ENCODE measurements at regions not wholly inside any gene's neighbourhood (a gene's known extent, or its start where the extent isn't known, plus 50 kb on each side); places are given as distances from the start of the nearest gene placed in this dataset.

- Histone ChIP-seq H3K4me3 (peak overlapping the region; percentile 60 to 93 (median 71)), H3K27ac (peak overlapping the region in 4 of 5 donors; percentile 72 to 93 (median 89)), H3K36me3 (replicated peaks in 1 of 2) (no peaks in the 10 kb centered on the region), H3K9me3 (replicated peaks in 1 of 3) (no peaks in the 10 kb centered on the region), H3K4me1 (replicated peaks in 1 of 2) (peaks cover 17 to 23% of the 10 kb centered on the region in 2 donors), H3K27me3 (no peaks in the 10 kb centered on the region)
- intact Hi-C loops (cut with DNase I): no loop called here
- TF ChIP-seq, protein P1, sequence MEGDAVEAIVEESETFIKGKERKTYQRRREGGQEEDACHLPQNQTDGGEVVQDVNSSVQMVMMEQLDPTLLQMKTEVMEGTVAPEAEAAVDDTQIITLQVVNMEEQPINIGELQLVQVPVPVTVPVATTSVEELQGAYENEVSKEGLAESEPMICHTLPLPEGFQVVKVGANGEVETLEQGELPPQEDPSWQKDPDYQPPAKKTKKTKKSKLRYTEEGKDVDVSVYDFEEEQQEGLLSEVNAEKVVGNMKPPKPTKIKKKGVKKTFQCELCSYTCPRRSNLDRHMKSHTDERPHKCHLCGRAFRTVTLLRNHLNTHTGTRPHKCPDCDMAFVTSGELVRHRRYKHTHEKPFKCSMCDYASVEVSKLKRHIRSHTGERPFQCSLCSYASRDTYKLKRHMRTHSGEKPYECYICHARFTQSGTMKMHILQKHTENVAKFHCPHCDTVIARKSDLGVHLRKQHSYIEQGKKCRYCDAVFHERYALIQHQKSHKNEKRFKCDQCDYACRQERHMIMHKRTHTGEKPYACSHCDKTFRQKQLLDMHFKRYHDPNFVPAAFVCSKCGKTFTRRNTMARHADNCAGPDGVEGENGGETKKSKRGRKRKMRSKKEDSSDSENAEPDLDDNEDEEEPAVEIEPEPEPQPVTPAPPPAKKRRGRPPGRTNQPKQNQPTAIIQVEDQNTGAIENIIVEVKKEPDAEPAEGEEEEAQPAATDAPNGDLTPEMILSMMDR (IDR thresholded peaks at IDR 0.05): no peak
- no peak for TF ChIP-seq POLR2A (IDR thresholded peaks at IDR 0.05)
- peak in 5 of 7 donors; percentile 12 to 64 (median 29) for DNase-seq
- WGBS, 4 donors: 1 to 6% (median 4%) methylated on average over 9 to 21 of the region's 21 CpGs
These were observed 66.8 kb downstream of the KPNA2 start for GRCh38 chr17:68102318-68102758.

DNA sequence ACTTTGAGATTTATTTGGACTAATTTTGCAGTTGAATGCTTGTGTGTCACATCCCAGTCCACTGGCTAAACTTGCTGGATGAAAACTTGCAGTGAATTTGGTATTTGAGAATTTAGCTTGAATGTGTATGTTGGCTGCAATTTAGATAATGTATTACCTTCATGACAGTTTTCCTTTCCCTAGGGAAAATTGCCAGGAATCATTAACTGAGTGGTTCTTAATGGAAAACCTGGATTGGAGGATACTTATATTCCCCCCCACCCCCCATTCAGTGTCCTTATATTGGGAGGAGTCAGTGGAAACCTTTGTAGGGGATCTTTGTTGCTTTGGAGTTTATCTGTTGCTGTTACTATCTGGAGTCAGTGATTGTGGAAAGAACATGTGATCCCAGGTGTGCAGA lies 67.6 kb downstream of the KPNA2 start:
- no peaks in the 10 kb centered on the region for H3K9me3 ChIP-seq (replicated peaks in 1 of 3)
- no peak overlapping the region for H3K27ac ChIP-seq
- H3K4me3 ChIP-seq: peak overlapping the region in 1 of 4 donors; percentile 93
- no peak for DNase-seq
- TF ChIP-seq POLR2A (IDR thresholded peaks at IDR 0.05): no peak
- TF ChIP-seq, protein P1 (IDR thresholded peaks at IDR 0.05): no peak
- intact Hi-C loops (cut with DNase I): no loop called here
- H3K27me3 ChIP-seq: no peaks in the 10 kb centered on the region
- no peaks in the 10 kb centered on the region for H3K36me3 ChIP-seq (replicated peaks in 1 of 2)
- H3K4me1 ChIP-seq (replicated peaks in 1 of 2): peaks cover 20 to 23% of the 10 kb centered on the region in 2 donors

GRCh38 chr17:68106085-68106484 lies 70.5 kb downstream of the KPNA2 start:
- WGBS, 4 donors: 73 to 89% (median 84%) methylated on average over 2 of the region's 2 CpGs
- no peak for DNase-seq
- Histone ChIP-seq H3K4me1 (replicated peaks in 1 of 2) (peaks cover 20 to 23% of the 10 kb centered on the region in 2 donors), H3K36me3 (replicated peaks in 1 of 2) (peaks cover 0 to 3% of the 10 kb centered on the region in 2 donors), H3K9me3 (replicated peaks in 1 of 3) (no peaks in the 10 kb centered on the region), H3K4me3 (no peak overlapping the region), H3K27ac (peak overlapping the region in 1 of 5 donors; percentile 12), H3K27me3 (no peaks in the 10 kb centered on the region)
- intact Hi-C loops (cut with DNase I): no loop called here
- TF ChIP-seq, protein P1 (IDR thresholded peaks at IDR 0.05): no peak
- no peak for TF ChIP-seq POLR2A (IDR thresholded peaks at IDR 0.05)

- no peak for TF ChIP-seq POLR2A (IDR thresholded peaks at IDR 0.05)
- TF ChIP-seq, protein P1 (IDR thresholded peaks at IDR 0.05): no peak
- H3K27ac ChIP-seq: no peak overlapping the region
- no peaks in the 10 kb centered on the region for H3K27me3 ChIP-seq
- intact Hi-C loops (cut with DNase I): no loop called here
- H3K4me3 ChIP-seq: no peak overlapping the region
- peaks cover 0 to 3% of the 10 kb centered on the region in 2 donors for H3K36me3 ChIP-seq (replicated peaks in 1 of 2)
- no peaks in the 10 kb centered on the region for H3K9me3 ChIP-seq (replicated peaks in 1 of 3)
- 63 to 95% (median 67%) methylated on average over 4 of the region's 4 CpGs for WGBS, 4 donors
- H3K4me1 ChIP-seq (replicated peaks in 1 of 2): peaks cover 18 to 23% of the 10 kb centered on the region in 2 donors
- no peak for DNase-seq
These were observed 71.8 kb downstream of the KPNA2 start for GRCh38 chr17:68107373-68107772.

Data from adrenal gland (tissue), 9 donors.